GM04504 (cell line): ENCODE measurements at regions not wholly inside any gene's neighbourhood (a gene's known extent, or its start where the extent isn't known, plus 50 kb on each side); places are given as distances from the start of the nearest gene placed in this dataset.
A peak's percentile ranks its signal among the peaks of the same experiment; 100 is the strongest.

Experiments used
- DNase-seq: peaks from one replicate; pipeline ENCODE4 v3.0.0-alpha.2; 2012; ENCODE audit warnings: low read depth

- no peak for DNase-seq
These were observed 86.2 kb upstream of the MBNL2 start for GRCh38 chr13:97135883-97136282.

GRCh38 chr13:97136418-97136817 is 85.7 kb upstream of the MBNL2 start:
- no peak for DNase-seq

- no peak for DNase-seq
These were observed 82.4 kb upstream of the MBNL2 start for GRCh38 chr13:97139691-97140090.

GRCh38 chr13:97140131-97140530 is 82.0 kb upstream of the MBNL2 start:
- no peak for DNase-seq

- DNase-seq: no peak
These were observed 81.5 kb upstream of the MBNL2 start for GRCh38 chr13:97140611-97141010.

GRCh38 chr13:97141097-97141496 is 81.0 kb upstream of the MBNL2 start:
- no peak for DNase-seq

- peak; percentile 55 for DNase-seq
These were observed 80.5 kb upstream of the MBNL2 start for GRCh38 chr13:97141564-97142005.

GRCh38 chr13:97142452-97142851 is 79.7 kb upstream of the MBNL2 start:
- no peak for DNase-seq

- no peak for DNase-seq
These were observed 77.1 kb upstream of the MBNL2 start for GRCh38 chr13:97145057-97145456.

GRCh38 chr13:97148894-97149293 is 73.2 kb upstream of the MBNL2 start:
- DNase-seq: no peak

GRCh38 chr13:97160421-97160820 is 61.7 kb upstream of the MBNL2 start:
- no peak for DNase-seq

GRCh38 chr13:97161582-97162231 is 60.4 kb upstream of the MBNL2 start:
- no peak for DNase-seq

GRCh38 chr13:97165502-97166425 is 56.4 kb upstream of the MBNL2 start:
- DNase-seq: no peak

GRCh38 chr13:97171136-97171535 is 51.0 kb upstream of the MBNL2 start:
- DNase-seq: no peak
